ENCODE measurements at regions not wholly inside any gene's neighbourhood (a gene's known extent, or its start where the extent isn't known, plus 50 kb on each side); places are given as distances from the start of the nearest gene placed in this dataset.
A peak's percentile ranks its signal among the peaks of the same experiment; 100 is the strongest.

GRCh38 chr4:38310446-38311043, 350.3 kb downstream of the PTTG2 start:
- H3K4me1 ChIP-seq (ENCODE audit: low read depth), result no peaks in the 10 kb centered on the region
- DNase-seq (ENCODE audit: low read depth in 1 of 2, low spot score in 1 of 2), result no peak
- H3K27me3 ChIP-seq, result no peaks in the 10 kb centered on the region
- no peaks in the 10 kb centered on the region for H3K36me3 ChIP-seq
- no peak overlapping the region for H3K27ac ChIP-seq
- no peak overlapping the region for H3K4me3 ChIP-seq
- H3K9me3 ChIP-seq (ENCODE audit: low read depth), result no peaks in the 10 kb centered on the region
- TF ChIP-seq, protein P1, sequence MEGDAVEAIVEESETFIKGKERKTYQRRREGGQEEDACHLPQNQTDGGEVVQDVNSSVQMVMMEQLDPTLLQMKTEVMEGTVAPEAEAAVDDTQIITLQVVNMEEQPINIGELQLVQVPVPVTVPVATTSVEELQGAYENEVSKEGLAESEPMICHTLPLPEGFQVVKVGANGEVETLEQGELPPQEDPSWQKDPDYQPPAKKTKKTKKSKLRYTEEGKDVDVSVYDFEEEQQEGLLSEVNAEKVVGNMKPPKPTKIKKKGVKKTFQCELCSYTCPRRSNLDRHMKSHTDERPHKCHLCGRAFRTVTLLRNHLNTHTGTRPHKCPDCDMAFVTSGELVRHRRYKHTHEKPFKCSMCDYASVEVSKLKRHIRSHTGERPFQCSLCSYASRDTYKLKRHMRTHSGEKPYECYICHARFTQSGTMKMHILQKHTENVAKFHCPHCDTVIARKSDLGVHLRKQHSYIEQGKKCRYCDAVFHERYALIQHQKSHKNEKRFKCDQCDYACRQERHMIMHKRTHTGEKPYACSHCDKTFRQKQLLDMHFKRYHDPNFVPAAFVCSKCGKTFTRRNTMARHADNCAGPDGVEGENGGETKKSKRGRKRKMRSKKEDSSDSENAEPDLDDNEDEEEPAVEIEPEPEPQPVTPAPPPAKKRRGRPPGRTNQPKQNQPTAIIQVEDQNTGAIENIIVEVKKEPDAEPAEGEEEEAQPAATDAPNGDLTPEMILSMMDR (IDR thresholded peaks at IDR 0.05; ENCODE audit: low read depth, low read length), result no peak

DNA sequence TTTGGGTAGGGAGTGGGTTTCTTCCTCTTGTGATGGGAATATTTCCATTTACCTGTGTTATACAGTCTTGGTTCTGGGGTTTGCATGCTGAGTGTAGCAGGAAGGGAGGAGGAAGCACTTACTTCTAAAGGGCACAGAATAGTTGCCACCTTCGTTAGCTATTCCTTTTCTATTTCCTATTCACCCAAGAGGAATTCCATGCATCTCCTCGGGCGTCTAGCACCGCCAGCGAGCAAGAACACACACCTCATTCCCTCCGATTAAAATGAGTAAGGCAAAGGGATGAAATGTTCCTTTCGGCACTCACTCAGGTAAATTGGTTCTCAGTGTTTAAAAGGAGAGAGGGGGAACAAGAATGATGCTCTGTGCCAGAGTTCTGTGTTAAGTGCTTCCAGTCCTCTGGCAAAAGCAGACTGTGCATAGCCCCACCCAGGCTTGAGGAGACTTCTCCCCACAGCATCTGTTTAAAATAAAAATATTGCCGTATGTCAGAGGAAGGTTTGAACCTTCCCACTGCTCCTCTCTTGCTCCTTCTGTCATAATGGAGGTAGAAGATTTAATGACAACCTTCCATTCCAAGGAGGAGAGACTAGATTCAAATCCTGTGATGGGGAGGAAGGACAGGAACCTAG, 351.4 kb downstream of the PTTG2 start:
- no peaks in the 10 kb centered on the region for H3K27me3 ChIP-seq
- H3K9me3 ChIP-seq (ENCODE audit: low read depth), result no peaks in the 10 kb centered on the region
- no peak overlapping the region for H3K27ac ChIP-seq
- H3K4me3 ChIP-seq, result no peak overlapping the region
- no peak for DNase-seq (ENCODE audit: low read depth in 1 of 2, low spot score in 1 of 2)
- no peaks in the 10 kb centered on the region for H3K4me1 ChIP-seq (ENCODE audit: low read depth)
- H3K36me3 ChIP-seq, result no peaks in the 10 kb centered on the region
- TF ChIP-seq, protein P1 (IDR thresholded peaks at IDR 0.05; ENCODE audit: low read depth, low read length), result no peak

DNA sequence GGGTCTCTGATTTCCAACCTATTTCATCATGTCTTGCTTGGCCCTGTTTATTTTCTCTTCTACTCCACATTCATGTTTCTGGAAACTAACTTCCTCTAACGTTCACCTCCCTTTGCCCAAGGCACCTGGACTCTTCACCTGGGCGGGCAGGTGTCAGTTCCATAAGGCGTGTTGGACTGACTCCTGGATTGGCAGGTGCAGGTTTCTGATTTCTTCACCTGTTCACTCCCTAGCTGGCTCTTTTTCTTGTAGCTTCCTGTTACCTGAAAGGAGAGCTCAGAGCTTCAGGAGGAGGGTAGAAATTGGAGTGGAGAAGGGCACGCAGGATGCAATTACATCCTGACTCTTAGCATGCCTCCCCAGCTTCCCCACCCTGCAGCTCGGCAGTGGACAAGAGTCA, 350.8 kb upstream of the KLF3 start:
- H3K4me3 ChIP-seq, result no peak overlapping the region
- H3K27me3 ChIP-seq, result no peaks in the 10 kb centered on the region
- H3K27ac ChIP-seq, result no peak overlapping the region
- no peaks in the 10 kb centered on the region for H3K9me3 ChIP-seq (ENCODE audit: low read depth)
- TF ChIP-seq, protein P1 (IDR thresholded peaks at IDR 0.05; ENCODE audit: low read depth, low read length), result no peak
- no peaks in the 10 kb centered on the region for H3K4me1 ChIP-seq (ENCODE audit: low read depth)
- DNase-seq (ENCODE audit: low read depth in 1 of 2, low spot score in 1 of 2), result no peak
- no peaks in the 10 kb centered on the region for H3K36me3 ChIP-seq

DNA sequence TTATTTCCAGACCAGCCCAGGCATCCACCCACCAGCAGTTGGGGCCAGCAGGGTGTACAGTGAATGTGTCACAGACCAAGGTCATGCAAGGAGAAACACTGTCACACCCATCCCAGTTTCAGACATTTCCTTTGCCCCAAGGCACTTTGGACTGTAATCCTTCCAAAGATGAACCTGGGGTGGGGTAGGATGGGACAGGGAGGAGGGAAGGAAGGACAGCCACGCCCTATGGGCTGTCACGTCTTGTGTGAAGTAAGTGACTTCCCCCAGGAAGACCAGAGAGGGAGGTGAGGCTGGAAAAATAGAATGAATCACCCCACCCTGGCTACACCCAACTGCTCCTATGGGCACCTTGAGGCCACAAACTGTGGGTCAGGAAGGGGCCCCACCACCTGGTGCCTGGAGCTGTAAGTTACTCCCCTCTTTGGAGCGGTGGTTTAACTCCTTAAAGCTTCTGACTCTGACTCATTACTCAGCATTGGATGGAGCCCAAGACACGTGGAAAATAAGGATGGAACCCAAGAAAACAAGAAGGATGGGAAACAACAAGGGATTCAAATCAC, 349.9 kb upstream of the KLF3 start:
- H3K36me3 ChIP-seq, result no peaks in the 10 kb centered on the region
- peak in 1 of 2 donors; percentile 75 for DNase-seq (ENCODE audit: low read depth in 1 of 2, low spot score in 1 of 2)
- peaks cover 4% of the 10 kb centered on the region for H3K4me1 ChIP-seq (ENCODE audit: low read depth)
- TF ChIP-seq, protein P1 (IDR thresholded peaks at IDR 0.05; ENCODE audit: low read depth, low read length), result no peak
- no peak overlapping the region for H3K27ac ChIP-seq
- H3K27me3 ChIP-seq, result no peaks in the 10 kb centered on the region
- no peak overlapping the region for H3K4me3 ChIP-seq
- no peaks in the 10 kb centered on the region for H3K9me3 ChIP-seq (ENCODE audit: low read depth)

GRCh38 chr4:38314663-38315062, 349.3 kb upstream of the KLF3 start:
- DNase-seq (ENCODE audit: low read depth in 1 of 2, low spot score in 1 of 2), result no peak
- H3K4me3 ChIP-seq, result no peak overlapping the region
- peaks cover 4% of the 10 kb centered on the region for H3K4me1 ChIP-seq (ENCODE audit: low read depth)
- H3K27me3 ChIP-seq, result no peaks in the 10 kb centered on the region
- no peaks in the 10 kb centered on the region for H3K9me3 ChIP-seq (ENCODE audit: low read depth)
- H3K36me3 ChIP-seq, result no peaks in the 10 kb centered on the region
- TF ChIP-seq, protein P1 (IDR thresholded peaks at IDR 0.05; ENCODE audit: low read depth, low read length), result no peak
- H3K27ac ChIP-seq, result no peak overlapping the region
